GM12878 (cell line): ENCODE measurements at regions not wholly inside any gene's neighbourhood (a gene's known extent, or its start where the extent isn't known, plus 50 kb on each side); places are given as distances from the start of the nearest gene placed in this dataset.

Source experiments
- CEBPB ChIP-seq, 2 experiments: fragments of 150-350 bp in 1 of 2; IDR thresholded peaks; 2 replicates each; pipeline ENCODE4 v1.6.1; 2012 to 2014; ENCODE audit warnings: low read depth in 2 of 2, low read length in 2 of 2, borderline replicate concordance in 1 of 2, inconsistent platforms in 1 of 2
- CHD2 ChIP-seq: IDR thresholded peaks from 2 replicates; pipeline ENCODE4 v1.6.1; 2011; ENCODE audit warnings: low read depth, low read length, improper control_type of control experiment, borderline replicate concordance
- CTCF ChIP-seq, 3 experiments: IDR thresholded peaks in 2 of 3; conservative IDR thresholded peaks in 1 of 3; 2 replicates each; pipeline ENCODE4 v1.5.1; 2011; ENCODE audit warnings: low read depth in 3 of 3, low read length in 3 of 3, mild to moderate bottlenecking in 3 of 3, control low read depth in 2 of 3, moderate library complexity in 2 of 3, inconsistent platforms in 1 of 3, mixed read lengths in 1 of 3; ENCODE audit not compliant: control insufficient read depth in 2 of 3, insufficient read depth in 1 of 3; ENCODE audit errors: extremely low read depth in 1 of 3
- EP300 ChIP-seq, 2 experiments: fragments of 150-350 bp in 1 of 2; IDR thresholded peaks; 2 replicates each; pipeline ENCODE4 v1.6.1; 2011 to 2012; ENCODE audit warnings: low read depth in 2 of 2, low read length in 2 of 2, borderline replicate concordance in 1 of 2, improper control_type of control experiment in 1 of 2, inconsistent platforms in 1 of 2; ENCODE audit not compliant: control insufficient read depth in 1 of 2
- NFXL1 ChIP-seq: fragments of 450-650 bp; IDR thresholded peaks from 2 replicates; pipeline ENCODE4 v1.6.1; 2017; ENCODE audit warnings: antibody characterized with exemption, mild to moderate bottlenecking, borderline replicate concordance
- REST ChIP-seq: IDR thresholded peaks from 2 replicates; pipeline ENCODE4 v1.6.1; 2012; ENCODE audit warnings: mild to moderate bottlenecking, low read depth, low read length
- SIN3A ChIP-seq: IDR thresholded peaks from 2 replicates; pipeline ENCODE4 v1.6.1; 2012; ENCODE audit warnings: low read depth, low read length, improper control_type of control experiment
- SMC3 ChIP-seq: IDR thresholded peaks from 2 replicates; pipeline ENCODE4 v1.6.1; 2011; ENCODE audit warnings: low read length, improper control_type of control experiment, borderline replicate concordance
- SUZ12 ChIP-seq: fragments of 200-600 bp; sonication (generic); IDR thresholded peaks from one replicate; pipeline ENCODE4 v1.6.1; 2018; ENCODE audit warnings: antibody characterized with exemption, mild to moderate bottlenecking; ENCODE audit not compliant: unreplicated experiment
- ZNF274 ChIP-seq: IDR thresholded peaks from one replicate; pipeline ENCODE4 v1.8.0; 2011; ENCODE audit not compliant: insufficient read length, insufficient read depth
- TF ChIP-seq, protein P1 (sequence below): IDR thresholded peaks from 2 replicates; pipeline ENCODE4 v1.6.1; 2011; ENCODE audit warnings: low read depth, mild to moderate bottlenecking, low read length, moderate library complexity, borderline replicate concordance; ENCODE audit errors: extremely low read depth

DNA sequence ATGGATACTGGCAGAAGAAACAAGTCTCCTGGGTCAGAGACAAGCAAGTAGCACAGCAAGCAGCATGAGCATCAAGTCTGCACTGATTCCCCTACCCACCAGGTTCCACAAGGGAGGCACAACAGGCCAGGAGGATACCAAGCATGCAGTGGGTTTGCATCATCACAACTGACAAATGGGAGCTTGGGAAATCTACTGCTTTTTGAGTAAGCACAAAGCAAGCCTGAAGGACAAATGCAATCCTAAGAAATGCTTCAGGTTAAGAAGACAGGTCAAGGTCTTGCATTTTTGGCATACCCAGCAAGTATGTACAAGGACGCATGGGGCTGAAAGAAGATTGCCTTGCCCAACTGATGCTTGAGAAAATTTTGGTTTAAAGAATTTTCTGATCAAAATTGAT lies 279.6 kb downstream of the PDGFC start:
- TF ChIP-seq SMC3: no peak
- TF ChIP-seq EP300 (IDR thresholded peaks at IDR 0.05; ENCODE audit: borderline replicate concordance in 1 of 2, control insufficient read depth in 1 of 2, low read depth in 2 of 2, low read length in 2 of 2): no peak
- TF ChIP-seq CTCF (IDR thresholded peaks at IDR 0.05 in 2 of 3, conservative IDR thresholded peaks at IDR 0.05 in 1 of 3; ENCODE audit: control insufficient read depth in 2 of 3, extremely low read depth in 1 of 3, insufficient read depth in 1 of 3, low read depth in 3 of 3, low read length in 3 of 3): no peak
- no peak for TF ChIP-seq CHD2
- TF ChIP-seq CEBPB (IDR thresholded peaks at IDR 0.05; ENCODE audit: borderline replicate concordance in 1 of 2, low read depth in 2 of 2, low read length in 2 of 2): no peak
- TF ChIP-seq, protein P1, sequence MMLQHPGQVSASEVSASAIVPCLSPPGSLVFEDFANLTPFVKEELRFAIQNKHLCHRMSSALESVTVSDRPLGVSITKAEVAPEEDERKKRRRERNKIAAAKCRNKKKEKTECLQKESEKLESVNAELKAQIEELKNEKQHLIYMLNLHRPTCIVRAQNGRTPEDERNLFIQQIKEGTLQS: no peak
- TF ChIP-seq SUZ12: no peak
- TF ChIP-seq REST: no peak
- TF ChIP-seq NFXL1: no peak
- TF ChIP-seq ZNF274: no peak
- no peak for TF ChIP-seq SIN3A
